ENCODE measurements at regions not wholly inside any gene's neighbourhood (a gene's known extent, or its start where the extent isn't known, plus 50 kb on each side); places are given as distances from the start of the nearest gene placed in this dataset.
"Not testable (repeated sequence)": the region's sequence is repeated elsewhere in the genome, so short reads cannot be mapped to it uniquely, and the experiment has no call there.

GRCh38 chr7:11266101-11266500 lies 292.4 kb downstream of the PHF14 start:
- Histone ChIP-seq H3K36me3 (no peaks in the 10 kb centered on the region), H3K4me3 (no peak overlapping the region), H3K9me3 (no peaks in the 10 kb centered on the region), H3K27me3 (no peaks in the 10 kb centered on the region)
- DNase-seq, result no peak

- no peak for DNase-seq
- Histone ChIP-seq H3K4me3 (no peak overlapping the region), H3K27me3 (no peaks in the 10 kb centered on the region), H3K36me3 (no peaks in the 10 kb centered on the region), H3K9me3 (no peaks in the 10 kb centered on the region)
Observed at GRCh38 chr7:11272352-11272751, 298.7 kb downstream of the PHF14 start.

- Histone ChIP-seq H3K27me3 (no peaks in the 10 kb centered on the region), H3K9me3 (no peaks in the 10 kb centered on the region), H3K4me3 (no peak overlapping the region), H3K36me3 (no peaks in the 10 kb centered on the region)
- DNase-seq, result no peak
Observed at GRCh38 chr7:11274074-11274473, 300.4 kb downstream of the PHF14 start.

DNA sequence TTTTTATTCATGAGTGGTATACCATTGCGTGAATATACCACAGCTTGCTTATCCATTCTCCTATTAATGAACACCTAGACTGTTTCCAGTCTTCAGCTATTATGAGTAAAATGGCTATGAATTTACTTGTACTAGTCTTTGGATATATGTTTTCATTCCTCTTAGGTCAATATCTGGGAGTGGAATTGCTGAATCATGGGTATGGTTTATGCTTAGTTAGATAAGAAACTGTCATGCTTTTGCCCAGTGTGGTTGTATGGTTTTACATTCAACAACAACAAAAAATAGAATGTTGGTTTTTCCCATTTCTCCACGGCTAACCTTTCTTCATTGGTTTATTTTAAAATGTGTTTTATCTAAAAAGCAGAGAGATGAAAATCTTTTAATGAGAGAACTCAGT lies 308.3 kb downstream of the PHF14 start:
- no peak overlapping the region for H3K4me3 ChIP-seq
- no peaks in the 10 kb centered on the region for H3K9me3 ChIP-seq
- no peaks in the 10 kb centered on the region for H3K27me3 ChIP-seq
- no peaks in the 10 kb centered on the region for H3K36me3 ChIP-seq
- no peak for DNase-seq

- not testable (repeated sequence) for H3K27me3 ChIP-seq, H3K9me3 ChIP-seq, DNase-seq, H3K4me3 ChIP-seq, H3K36me3 ChIP-seq
Observed at GRCh38 chr7:11283584-11283983, 309.9 kb downstream of the PHF14 start.

DNA sequence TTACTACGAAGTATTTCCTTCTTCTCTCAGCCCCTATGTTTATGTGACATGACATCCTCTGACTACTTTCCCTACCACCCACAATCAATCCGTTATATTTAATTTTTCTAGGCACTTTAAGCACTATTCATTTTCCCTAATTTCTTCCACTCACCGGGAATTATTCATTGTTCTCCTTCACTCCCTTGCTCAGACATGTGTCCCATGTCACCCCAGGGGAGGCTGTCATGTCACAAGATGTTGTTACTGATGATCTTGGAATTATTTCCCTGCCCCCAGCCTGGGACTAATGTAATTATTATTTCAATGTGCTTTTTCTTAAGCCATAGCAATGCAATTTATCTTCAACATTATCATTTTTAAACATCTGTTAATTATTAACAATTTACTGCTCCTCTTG lies 317.2 kb downstream of the PHF14 start:
- no peak for DNase-seq
- Histone ChIP-seq H3K36me3 (no peaks in the 10 kb centered on the region), H3K9me3 (no peaks in the 10 kb centered on the region), H3K27me3 (no peaks in the 10 kb centered on the region), H3K4me3 (no peak overlapping the region)

- H3K36me3 ChIP-seq, result no peaks in the 10 kb centered on the region
- H3K9me3 ChIP-seq, result no peaks in the 10 kb centered on the region
- no peak overlapping the region for H3K4me3 ChIP-seq
- no peaks in the 10 kb centered on the region for H3K27me3 ChIP-seq
- no peak for DNase-seq
Observed at GRCh38 chr7:11294218-11294617, 320.5 kb downstream of the PHF14 start.

DNA sequence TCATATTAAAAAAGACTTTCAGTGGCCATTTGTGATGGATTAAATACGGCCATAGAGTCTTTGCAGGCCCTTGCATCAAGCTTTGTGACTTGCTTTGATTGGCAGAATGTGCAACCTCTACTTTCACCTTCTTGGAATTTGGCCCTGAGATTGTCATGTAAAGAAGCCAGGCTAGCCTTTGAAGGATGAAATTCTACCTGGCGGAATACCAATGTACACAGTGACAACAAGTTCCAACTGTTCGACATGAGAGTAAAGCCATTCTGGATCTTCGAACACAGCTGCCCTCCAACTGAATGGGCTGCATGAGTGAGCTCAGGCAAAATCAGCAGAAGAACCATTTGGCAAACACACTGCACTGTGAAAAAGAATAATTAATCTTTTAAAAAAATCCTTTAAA lies 321.3 kb downstream of the PHF14 start:
- no peaks in the 10 kb centered on the region for H3K36me3 ChIP-seq
- no peaks in the 10 kb centered on the region for H3K27me3 ChIP-seq
- H3K4me3 ChIP-seq, result no peak overlapping the region
- no peak for DNase-seq
- no peaks in the 10 kb centered on the region for H3K9me3 ChIP-seq

- no peak for DNase-seq
- H3K27me3 ChIP-seq, result no peaks in the 10 kb centered on the region
- H3K36me3 ChIP-seq, result no peaks in the 10 kb centered on the region
- no peak overlapping the region for H3K4me3 ChIP-seq
- H3K9me3 ChIP-seq, result no peaks in the 10 kb centered on the region
Observed at GRCh38 chr7:11297126-11297625, 323.5 kb downstream of the PHF14 start.

DNA sequence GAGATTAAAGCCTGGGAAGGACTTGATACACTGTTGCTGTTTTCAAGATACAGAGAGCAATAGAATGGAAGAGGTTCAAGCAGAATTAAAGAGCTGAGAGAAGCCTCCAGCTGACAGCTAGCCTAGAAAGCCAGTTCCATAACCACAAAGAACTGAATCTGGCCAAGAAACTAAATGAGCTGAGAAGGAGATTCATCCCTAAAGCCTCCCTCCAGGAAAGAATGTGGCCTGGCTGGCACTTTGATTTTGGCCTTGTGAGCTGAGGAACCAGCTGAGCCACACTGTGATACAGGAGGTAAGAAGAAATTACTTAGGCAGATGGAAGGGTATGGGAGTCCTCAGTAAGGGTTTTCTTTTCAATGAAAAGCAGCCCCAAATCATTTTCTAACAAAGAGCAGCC lies 324.1 kb downstream of the PHF14 start:
- no peaks in the 10 kb centered on the region for H3K9me3 ChIP-seq
- DNase-seq, result no peak
- no peaks in the 10 kb centered on the region for H3K36me3 ChIP-seq
- no peak overlapping the region for H3K4me3 ChIP-seq
- H3K27me3 ChIP-seq, result no peaks in the 10 kb centered on the region

DNA sequence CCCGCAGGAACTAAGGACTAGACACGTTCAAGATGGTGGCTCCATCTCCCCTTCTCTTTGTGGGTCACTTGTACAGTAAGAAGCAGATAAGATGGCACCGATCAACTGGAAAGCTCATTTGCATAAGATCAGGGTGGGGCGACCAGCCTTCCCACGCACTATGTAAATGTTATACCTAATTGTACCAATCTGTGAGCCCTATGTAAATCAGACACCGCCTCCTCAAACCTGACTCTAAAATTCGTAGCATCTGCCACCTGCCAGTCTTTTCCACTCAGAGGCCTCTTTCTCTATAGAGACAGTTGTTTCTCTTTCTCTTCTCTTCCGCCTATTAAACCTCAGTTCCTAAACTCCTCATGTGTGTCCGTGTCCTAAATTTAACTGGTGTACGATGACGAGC lies 324.5 kb downstream of the PHF14 start:
- Histone ChIP-seq H3K9me3 (no peaks in the 10 kb centered on the region), H3K4me3 (no peak overlapping the region), H3K27me3 (no peaks in the 10 kb centered on the region), H3K36me3 (no peaks in the 10 kb centered on the region)
- no peak for DNase-seq

DNA sequence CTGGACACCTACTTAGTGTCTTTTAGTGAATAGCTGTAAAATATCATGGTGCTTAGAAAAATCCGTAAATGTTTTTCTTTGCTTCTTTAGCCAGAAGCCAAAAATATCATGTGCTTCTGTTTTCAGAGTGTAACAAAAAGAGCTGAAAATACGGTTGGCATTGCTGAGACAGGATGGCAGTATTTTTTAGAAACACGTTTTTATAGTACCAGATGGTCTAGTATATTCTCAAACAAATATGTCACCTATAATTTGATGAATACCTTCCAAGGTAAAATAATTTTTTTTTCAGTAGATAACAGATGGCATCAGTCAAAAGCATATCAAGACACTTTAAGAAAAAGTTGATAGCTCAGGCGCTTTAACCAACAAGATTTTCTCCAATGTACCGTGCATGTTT lies 326.6 kb downstream of the PHF14 start:
- DNase-seq, result no peak
- Histone ChIP-seq H3K4me3 (no peak overlapping the region), H3K9me3 (no peaks in the 10 kb centered on the region), H3K27me3 (no peaks in the 10 kb centered on the region), H3K36me3 (no peaks in the 10 kb centered on the region)

DNA sequence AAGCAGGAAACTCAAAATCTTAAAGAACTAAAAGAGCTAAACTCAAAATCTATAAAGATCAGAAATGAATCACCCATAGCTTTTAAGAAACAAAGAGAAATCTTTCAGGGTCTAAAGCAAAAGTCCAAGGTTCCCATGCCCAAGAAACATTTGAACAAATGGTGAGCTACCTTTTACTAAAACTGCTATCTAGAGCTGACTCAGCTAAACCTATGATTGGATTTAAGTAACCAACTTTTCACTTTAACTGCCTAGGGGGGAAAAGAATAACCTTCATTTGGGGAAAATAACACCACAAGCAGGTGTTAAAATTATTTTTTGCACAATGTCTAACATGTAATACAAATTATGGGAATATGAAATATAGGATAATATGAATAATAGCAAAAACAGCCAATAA lies 328.4 kb downstream of the PHF14 start:
- H3K36me3 ChIP-seq, result no peaks in the 10 kb centered on the region
- no peaks in the 10 kb centered on the region for H3K9me3 ChIP-seq
- no peak overlapping the region for H3K4me3 ChIP-seq
- DNase-seq, result no peak
- no peaks in the 10 kb centered on the region for H3K27me3 ChIP-seq

DNA sequence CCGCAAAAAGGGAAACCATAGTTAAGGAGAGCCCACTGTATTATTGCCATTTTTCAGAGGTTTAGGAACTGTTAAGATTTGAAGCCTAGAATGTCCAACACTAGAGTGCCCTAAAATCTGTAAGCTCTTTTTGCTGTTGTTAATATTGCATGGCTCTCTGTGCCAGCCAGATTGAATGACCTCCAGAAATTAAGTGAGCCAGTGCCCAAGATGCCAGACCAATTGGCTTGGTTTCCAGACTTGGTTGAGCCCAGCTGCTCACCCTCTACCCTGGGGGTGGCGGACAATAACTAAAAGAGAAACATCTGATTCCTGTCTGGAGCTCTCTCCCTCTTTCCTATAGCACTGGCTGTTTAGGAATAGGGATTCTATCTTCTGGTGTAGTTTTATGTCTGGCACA lies 340.1 kb downstream of the PHF14 start:
- Histone ChIP-seq H3K36me3 (no peaks in the 10 kb centered on the region), H3K9me3 (no peaks in the 10 kb centered on the region), H3K4me3 (no peak overlapping the region), H3K27me3 (no peaks in the 10 kb centered on the region)
- DNase-seq, result no peak

DNA sequence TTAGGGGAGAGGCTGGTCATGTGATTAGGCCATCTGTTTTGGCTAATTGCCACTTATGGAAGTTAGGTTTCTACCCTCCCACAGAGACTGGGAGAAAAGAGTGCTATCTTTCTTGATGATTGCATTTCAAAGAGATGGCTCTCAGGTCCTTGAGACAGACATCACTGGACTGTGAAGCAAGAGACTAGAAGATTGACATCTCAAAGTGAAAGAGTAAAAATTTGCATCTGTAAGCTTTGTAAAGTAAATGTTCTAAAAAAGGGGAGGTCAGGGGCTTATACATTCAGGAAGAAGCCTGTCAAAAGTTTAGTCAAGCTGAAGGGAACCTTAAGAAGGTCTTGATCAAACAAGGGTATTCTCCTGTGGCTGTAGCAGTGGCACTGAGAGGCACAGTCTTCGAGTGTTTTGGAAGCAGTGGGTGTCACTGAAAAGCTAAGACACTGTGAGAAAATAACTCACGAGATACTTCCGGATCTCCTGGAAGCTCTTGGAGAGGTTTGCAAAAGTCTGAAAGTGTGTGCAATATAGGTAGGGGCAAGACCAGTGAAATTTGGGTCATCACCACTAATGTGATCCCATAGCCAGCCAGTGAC lies 342.1 kb downstream of the PHF14 start:
- Histone ChIP-seq H3K9me3 (no peaks in the 10 kb centered on the region), H3K27me3 (no peaks in the 10 kb centered on the region), H3K4me3 (no peak overlapping the region)

DNA sequence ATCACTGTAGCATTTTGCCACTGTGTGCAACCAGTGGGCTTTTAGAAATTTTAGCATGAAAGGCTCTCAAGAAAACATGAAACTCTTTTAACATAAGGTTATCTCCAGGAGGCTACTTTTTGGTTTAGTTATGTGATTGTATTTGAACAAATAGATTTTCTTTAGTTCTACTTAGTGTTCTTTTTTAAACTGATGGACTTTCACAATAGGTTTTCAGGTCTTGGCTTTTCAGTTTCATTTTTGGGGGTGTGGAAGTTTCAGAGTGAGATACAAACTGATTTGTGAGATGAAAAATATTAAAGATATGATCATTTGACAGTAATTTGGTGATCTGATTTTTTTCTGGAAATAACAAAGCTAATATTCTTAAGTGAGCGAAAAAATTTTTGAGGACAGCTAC lies 344.1 kb downstream of the PHF14 start:
- no peaks in the 10 kb centered on the region for H3K27me3 ChIP-seq
- no peak for DNase-seq
- no peaks in the 10 kb centered on the region for H3K9me3 ChIP-seq
- no peak overlapping the region for H3K4me3 ChIP-seq
- no peaks in the 10 kb centered on the region for H3K36me3 ChIP-seq

More for the DNA sequence above, 342.1 kb downstream of the PHF14 start:
- DNase-seq, result no peak
- no peaks in the 10 kb centered on the region for H3K36me3 ChIP-seq

DNA sequence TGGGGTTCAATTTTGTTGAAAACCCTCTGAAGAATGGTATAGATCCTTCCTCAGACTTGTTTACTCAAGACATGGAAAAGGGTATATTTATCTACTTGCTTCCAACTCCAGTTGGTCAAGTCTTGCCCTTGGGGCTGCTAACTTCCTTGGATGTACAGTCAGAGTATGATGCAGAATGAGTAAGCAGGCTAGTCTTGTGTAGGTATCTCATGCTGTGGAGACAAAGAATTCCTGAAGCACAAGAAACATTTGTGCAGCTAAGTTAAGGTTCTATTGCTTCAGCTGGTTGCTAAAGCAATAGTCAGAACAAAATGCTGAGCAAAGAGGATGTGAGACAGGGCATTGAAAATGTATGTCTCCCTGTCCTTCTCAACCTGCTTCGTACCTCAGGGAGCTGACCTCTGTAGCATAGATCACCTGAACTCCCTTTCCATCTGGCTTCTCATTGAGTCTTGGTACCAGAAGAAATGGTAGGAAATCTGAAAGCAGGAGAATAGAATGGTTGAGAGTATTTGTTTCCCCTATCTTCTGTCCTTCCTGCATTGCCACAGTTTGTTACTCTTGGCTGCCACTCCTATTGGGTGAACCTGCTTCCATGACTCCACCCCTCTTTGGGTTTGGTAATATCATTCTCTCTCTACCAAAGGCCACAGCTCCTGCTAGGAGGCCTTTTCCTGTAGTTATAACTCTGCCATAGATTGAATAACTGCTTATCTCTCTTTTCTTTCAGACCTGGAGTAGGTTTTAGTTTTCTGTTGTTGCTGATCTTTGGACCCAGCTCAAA lies 346.0 kb downstream of the PHF14 start:
- Histone ChIP-seq H3K36me3 (no peaks in the 10 kb centered on the region), H3K9me3 (no peaks in the 10 kb centered on the region), H3K27me3 (no peaks in the 10 kb centered on the region), H3K4me3 (no peak overlapping the region)
- no peak for DNase-seq

Data from MG63 (cell line).